Colon (tissue), 2 donors: ENCODE measurements at regions not wholly inside any gene's neighbourhood (a gene's known extent, or its start where the extent isn't known, plus 50 kb on each side); places are given as distances from the start of the nearest gene placed in this dataset.

Experiments used
- FAIRE-seq: peaks from 2 replicates; lab custom pipeline; 2012; peaks lifted over from hg19 to GRCh38; lab: Jason Lieb, UNC
- donor health status: control.
- donor health status: control.

DNA sequence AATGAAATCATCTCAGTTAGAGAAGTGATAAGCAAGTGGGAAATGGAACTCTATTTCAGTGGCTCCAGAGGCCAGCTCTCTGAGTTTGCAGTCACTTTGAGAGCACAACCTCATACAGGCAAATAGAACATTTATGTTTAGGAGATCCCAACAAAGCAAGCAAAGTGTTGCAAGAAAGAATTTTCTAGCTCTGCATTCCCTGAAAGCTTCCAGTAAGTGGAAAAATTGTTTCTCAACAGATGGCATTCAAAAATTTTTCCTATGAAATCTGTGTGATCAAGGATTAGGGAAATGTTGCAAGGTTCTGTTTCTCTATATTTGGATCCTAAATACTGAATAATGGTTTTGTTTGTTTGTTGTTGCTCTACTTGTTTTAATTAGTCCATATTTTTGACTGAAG is 764.2 kb upstream of the ZNF608 start:
- no peak for FAIRE-seq

DNA sequence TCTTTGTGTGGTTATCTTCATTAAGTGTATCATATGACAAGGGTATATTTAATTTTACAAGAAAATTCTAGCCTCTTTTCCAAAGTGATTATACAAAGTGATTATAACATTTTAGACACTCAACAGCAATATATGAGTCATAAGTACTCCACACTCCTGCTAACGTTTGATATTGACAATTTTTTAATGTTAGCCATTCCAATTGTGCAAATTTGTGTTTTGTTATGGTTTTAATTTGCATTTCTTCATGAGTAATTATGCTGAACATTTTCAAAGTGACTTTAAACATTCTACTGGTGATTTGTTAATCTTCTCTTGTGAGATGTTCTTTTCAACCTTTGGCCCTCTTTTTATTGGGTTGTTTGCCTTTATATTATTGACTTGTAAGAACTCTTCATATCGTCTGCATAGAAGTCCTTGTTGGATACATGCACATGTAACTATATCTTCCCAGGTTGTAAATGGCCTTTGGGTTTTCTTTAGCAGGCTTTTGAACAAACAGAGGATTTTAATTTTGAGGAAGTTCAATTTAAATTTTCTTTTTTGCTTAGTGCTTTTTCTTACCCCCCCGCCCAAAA is 771.6 kb upstream of the ZNF608 start:
- no peak for FAIRE-seq

- no peak for FAIRE-seq
Measured at GRCh38 chr5:125521289-125521688, 774.9 kb upstream of the ZNF608 start.

- no peak for FAIRE-seq
Measured at GRCh38 chr5:125525356-125525755, 778.9 kb upstream of the ZNF608 start.

GRCh38 chr5:125526966-125527365 is 780.5 kb upstream of the ZNF608 start:
- no peak for FAIRE-seq

GRCh38 chr5:125528881-125529280 is 782.4 kb upstream of the ZNF608 start:
- no peak for FAIRE-seq

DNA sequence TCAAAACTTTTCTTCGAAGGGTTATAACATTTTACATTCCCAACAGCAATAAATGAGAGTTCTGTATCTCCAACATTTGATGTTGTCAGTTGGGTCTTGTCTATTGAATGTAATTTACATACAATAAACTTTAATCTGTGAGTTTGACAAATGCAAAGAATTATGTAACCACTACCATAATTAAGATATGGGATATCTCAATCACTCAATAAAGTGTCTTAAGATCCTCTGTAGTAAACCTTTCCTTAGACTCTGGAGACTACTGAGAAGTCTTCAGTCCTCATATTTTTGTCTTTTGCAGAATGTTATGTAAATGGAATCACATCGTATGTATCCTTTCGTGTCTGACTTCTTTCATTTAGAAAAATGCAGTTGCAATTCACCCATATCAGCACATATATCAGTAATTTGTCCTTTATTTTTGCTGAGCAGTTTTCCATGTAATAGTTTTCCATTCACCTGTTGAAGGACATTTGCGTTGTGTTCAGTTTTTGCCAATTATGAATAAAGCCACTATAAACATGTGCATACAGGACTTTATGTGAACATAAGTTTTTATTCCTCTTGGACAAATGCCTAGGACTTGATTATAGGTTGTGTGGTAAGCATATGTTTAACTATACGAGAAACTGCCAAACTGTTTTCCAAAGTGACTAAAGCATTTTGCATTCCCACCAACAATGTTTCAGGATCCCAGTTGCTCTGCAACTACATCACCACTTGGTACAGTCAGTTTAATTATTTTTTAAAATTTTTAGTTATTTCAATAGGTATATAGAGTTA is 784.6 kb upstream of the ZNF608 start:
- FAIRE-seq = peak; percentile 77

GRCh38 chr5:125536095-125536494 is 789.7 kb upstream of the ZNF608 start:
- FAIRE-seq = no peak

DNA sequence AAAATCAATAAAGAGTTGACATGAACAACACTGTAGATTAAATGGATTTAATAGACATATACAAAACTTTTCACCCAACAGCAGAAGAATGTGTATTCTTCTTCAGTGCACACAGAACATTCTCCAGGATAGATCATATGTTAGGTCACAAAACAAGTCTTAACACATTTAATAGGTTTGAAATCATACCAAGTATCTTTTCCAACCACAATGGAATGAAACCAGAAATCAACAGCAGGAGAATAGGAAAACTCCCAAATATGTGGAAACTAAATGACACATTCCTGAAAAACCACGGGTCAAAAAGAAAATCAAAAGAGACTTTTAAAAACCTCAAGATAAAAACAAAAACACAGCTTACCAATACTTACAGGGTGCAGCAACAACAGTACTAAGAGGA is 790.1 kb upstream of the ZNF608 start:
- no peak for FAIRE-seq

GRCh38 chr5:125537661-125538060 is 791.2 kb upstream of the ZNF608 start:
- FAIRE-seq = no peak

- FAIRE-seq = no peak
Measured at GRCh38 chr5:125538469-125538868, 792.0 kb upstream of the ZNF608 start.

- no peak for FAIRE-seq
Measured at GRCh38 chr5:125541085-125541484, 794.6 kb upstream of the ZNF608 start.

- FAIRE-seq = no peak
Measured at GRCh38 chr5:125549322-125549911, 803.0 kb upstream of the ZNF608 start.

- FAIRE-seq = no peak
Measured at GRCh38 chr5:125550274-125550673, 803.8 kb upstream of the ZNF608 start.

GRCh38 chr5:125551246-125551645 is 804.8 kb upstream of the ZNF608 start:
- FAIRE-seq = no peak

GRCh38 chr5:125551797-125552196 is 805.4 kb upstream of the ZNF608 start:
- no peak for FAIRE-seq

DNA sequence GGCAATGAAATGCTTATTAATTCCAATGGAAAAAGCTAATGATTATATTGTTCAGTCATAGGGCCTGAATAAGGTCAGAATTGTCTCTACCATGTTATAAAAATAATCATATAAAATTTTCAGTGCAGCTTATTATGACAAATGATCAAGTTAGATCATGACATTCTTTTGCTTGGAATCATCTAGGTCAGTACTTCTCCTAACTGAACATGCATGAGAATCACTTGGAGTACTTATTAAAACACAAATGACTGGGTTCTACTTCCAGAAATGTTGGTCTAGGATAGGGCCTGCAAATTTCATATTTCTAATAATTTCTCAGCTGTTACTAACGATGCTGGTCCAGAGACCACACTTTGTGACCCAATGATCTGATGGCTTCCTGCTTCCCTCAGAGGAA is 806.0 kb upstream of the ZNF608 start:
- no peak for FAIRE-seq

DNA sequence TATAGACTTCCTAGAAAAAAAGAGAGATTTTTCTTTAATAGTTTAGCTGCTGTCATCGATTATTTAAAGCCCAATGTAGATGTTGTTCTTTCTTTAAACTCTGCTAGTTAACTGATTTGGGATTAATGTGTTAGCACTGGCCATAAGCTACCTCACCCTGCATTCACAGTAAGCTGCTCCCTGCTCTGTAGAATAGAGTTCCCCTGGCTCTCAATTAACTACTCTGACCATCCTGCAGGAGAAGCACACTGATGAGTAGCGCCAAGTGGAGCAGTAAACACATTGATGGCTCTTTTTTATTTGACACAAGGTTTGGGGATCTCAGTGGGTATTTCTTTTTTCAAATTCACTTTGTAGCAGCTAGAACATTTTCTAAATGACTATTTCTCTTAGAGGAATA is 807.9 kb upstream of the ZNF608 start:
- FAIRE-seq = no peak

- FAIRE-seq = no peak
Measured at GRCh38 chr5:125555591-125555990, 809.2 kb upstream of the ZNF608 start.

- no peak for FAIRE-seq
Measured at GRCh38 chr5:125558016-125558415, 811.6 kb upstream of the ZNF608 start.

DNA sequence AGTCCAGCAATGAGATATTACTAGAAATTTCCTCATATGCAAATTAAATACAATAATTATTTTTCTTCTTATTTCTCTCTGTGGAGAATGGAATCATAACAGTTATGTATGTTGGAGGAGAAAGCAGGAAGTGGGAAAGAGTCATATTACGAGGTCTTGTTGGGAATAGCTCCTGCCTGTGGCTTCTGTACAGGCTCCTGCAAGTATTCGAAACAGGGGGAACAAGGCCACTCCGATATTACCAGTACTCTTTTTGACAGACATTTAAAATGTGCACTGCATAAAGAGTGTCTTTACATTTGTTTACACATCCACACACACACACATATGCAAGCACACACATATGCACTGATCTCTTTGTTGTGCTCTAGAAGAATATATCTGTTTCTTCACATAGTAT is 812.0 kb upstream of the ZNF608 start:
- FAIRE-seq = no peak

- FAIRE-seq = no peak
Measured at GRCh38 chr5:125559296-125559695, 812.9 kb upstream of the ZNF608 start.

GRCh38 chr5:125560476-125561225 is 814.2 kb upstream of the ZNF608 start:
- FAIRE-seq = no peak
